ENCODE measurements at regions not wholly inside any gene's neighbourhood (a gene's known extent, or its start where the extent isn't known, plus 50 kb on each side); places are given as distances from the start of the nearest gene placed in this dataset.

GRCh38 chr13:34545461-34545860, 396.6 kb upstream of the NBEA start:
- H3K4me1 Mint-ChIP-seq, result no peaks in the 10 kb centered on the region
- no peak overlapping the region for H3K27ac ChIP-seq (ENCODE audit: low read depth in 1 of 2, low read length in 2 of 2)
- no peaks in the 10 kb centered on the region for H3K27me3 Mint-ChIP-seq (ENCODE audit: low read depth in 3 of 3)
- no peaks in the 10 kb centered on the region for H3K4me1 ChIP-seq (ENCODE audit: control insufficient read depth in 1 of 2, insufficient read depth in 2 of 2, low read length in 2 of 2)
- H3K9ac ChIP-seq (ENCODE audit: insufficient read depth, low read length, poor library complexity, severe bottlenecking), result no peak overlapping the region
- no peak overlapping the region for H3K4me2 ChIP-seq (replicated peaks; ENCODE audit: extremely low read depth, low read length, poor library complexity, severe bottlenecking)
- H3K27me3 ChIP-seq (ENCODE audit: control insufficient read depth in 2 of 2, insufficient read depth in 2 of 2, low read length in 2 of 2), result no peaks in the 10 kb centered on the region
- no CpG with 5 or more reads among the region's 2 CpGs for WGBS (ENCODE audit: insufficient coverage)
- no peak overlapping the region for H3K4me3 Mint-ChIP-seq
- H3K79me2 ChIP-seq (ENCODE audit: insufficient read depth, low read length), result no peaks in the 10 kb centered on the region
- no peak for TF ChIP-seq CTCF (IDR thresholded peaks at IDR 0.05)
- DNase-seq, result no peak
- H2AFZ ChIP-seq (ENCODE audit: insufficient read depth, low read depth, low read length, poor library complexity, severe bottlenecking), result no peak overlapping the region
- H3K9me3 Mint-ChIP-seq, result peaks cover 0 to 16% (median 8%) of the 10 kb centered on the region in 7 donors
- H3K9me3 ChIP-seq (replicated peaks in 1 of 2; ENCODE audit: control insufficient read depth in 1 of 2, insufficient read depth in 1 of 2, low read length in 2 of 2), result peaks cover 0 to 18% of the 10 kb centered on the region in 2 donors
- H4K20me1 ChIP-seq (ENCODE audit: insufficient read depth, low read length), result no peaks in the 10 kb centered on the region
- no peak overlapping the region for H3K27ac Mint-ChIP-seq
- intact Hi-C loops (cut with micrococcal nuclease), result no loop called here
- no peak overlapping the region for H3K4me3 ChIP-seq (replicated peaks in 1 of 3; ENCODE audit: low read depth in 2 of 3, low read length in 3 of 3)
- H3K36me3 ChIP-seq (replicated peaks in 1 of 2; ENCODE audit: control insufficient read depth in 1 of 2, insufficient read depth in 2 of 2, low read length in 2 of 2), result no peaks in the 10 kb centered on the region
- no peaks in the 10 kb centered on the region for H3K36me3 Mint-ChIP-seq

DNA sequence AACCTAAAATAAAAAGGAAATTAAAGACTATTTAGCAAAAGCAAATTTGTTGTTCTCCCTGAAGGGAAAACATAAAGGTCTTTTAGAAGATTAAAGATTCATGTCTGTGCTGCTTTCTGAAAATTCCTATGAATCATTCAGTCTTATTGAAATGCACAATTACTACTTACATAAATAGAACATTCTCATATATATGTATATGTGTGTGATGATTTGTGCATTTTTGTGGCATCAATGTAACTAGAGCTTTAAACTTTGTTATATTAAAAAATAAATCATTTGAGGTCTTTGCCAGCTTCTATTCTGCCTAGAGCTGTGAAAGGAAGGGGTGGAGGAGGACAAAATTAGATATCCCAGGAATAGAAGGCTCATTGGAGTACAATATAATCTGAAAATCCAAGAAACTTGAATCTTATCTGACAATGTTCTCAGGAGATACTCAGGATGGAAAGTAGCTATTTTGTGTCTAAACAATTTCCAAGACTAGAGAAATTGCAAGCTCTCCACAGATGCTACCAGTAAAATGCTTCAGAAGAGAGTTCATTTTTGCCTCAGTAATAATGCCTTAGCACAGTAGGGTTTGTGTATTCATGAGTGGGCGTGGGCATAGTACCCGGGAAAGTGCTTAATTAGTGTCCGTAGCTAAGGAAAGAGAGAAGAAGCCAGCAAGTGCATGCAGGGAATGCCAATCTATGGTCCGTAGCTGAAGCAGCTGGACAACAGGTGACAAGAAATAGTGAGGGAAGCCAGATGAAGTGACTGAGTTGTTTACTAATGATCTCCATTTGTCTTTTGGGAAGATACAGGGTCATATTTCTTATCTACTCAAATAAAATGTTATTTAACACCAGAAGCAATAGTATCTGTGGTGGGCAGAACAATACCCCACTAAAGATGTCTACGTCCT, 395.5 kb upstream of the NBEA start:
- 66% methylated on average over 4 of the region's 5 CpGs for WGBS (ENCODE audit: insufficient coverage)
- Histone ChIP-seq H3K79me2 (ENCODE audit: insufficient read depth, low read length) (no peaks in the 10 kb centered on the region), H3K4me3 (replicated peaks in 1 of 3; ENCODE audit: low read depth in 2 of 3, low read length in 3 of 3) (no peak overlapping the region), H4K20me1 (ENCODE audit: insufficient read depth, low read length) (no peaks in the 10 kb centered on the region), H3K9ac (ENCODE audit: insufficient read depth, low read length, poor library complexity, severe bottlenecking) (no peak overlapping the region), H3K9me3 (replicated peaks in 1 of 2; ENCODE audit: control insufficient read depth in 1 of 2, insufficient read depth in 1 of 2, low read length in 2 of 2) (peaks cover 1 to 22% of the 10 kb centered on the region in 2 donors), H3K36me3 (replicated peaks in 1 of 2; ENCODE audit: control insufficient read depth in 1 of 2, insufficient read depth in 2 of 2, low read length in 2 of 2) (no peaks in the 10 kb centered on the region), H3K4me2 (replicated peaks; ENCODE audit: extremely low read depth, low read length, poor library complexity, severe bottlenecking) (no peak overlapping the region), H3K27me3 (ENCODE audit: control insufficient read depth in 2 of 2, insufficient read depth in 2 of 2, low read length in 2 of 2) (no peaks in the 10 kb centered on the region), H3K27ac (ENCODE audit: low read depth in 1 of 2, low read length in 2 of 2) (no peak overlapping the region), H3K4me1 (ENCODE audit: control insufficient read depth in 1 of 2, insufficient read depth in 2 of 2, low read length in 2 of 2) (no peaks in the 10 kb centered on the region), H2AFZ (ENCODE audit: insufficient read depth, low read depth, low read length, poor library complexity, severe bottlenecking) (no peak overlapping the region)
- intact Hi-C loops (cut with micrococcal nuclease), result no loop called here
- H3K27ac Mint-ChIP-seq, result no peak overlapping the region
- no peak for TF ChIP-seq CTCF (IDR thresholded peaks at IDR 0.05)
- H3K36me3 Mint-ChIP-seq, result no peaks in the 10 kb centered on the region
- no peaks in the 10 kb centered on the region for H3K27me3 Mint-ChIP-seq (ENCODE audit: low read depth in 3 of 3)
- no peaks in the 10 kb centered on the region for H3K4me1 Mint-ChIP-seq
- peaks cover 0 to 16% (median 8%) of the 10 kb centered on the region in 7 donors for H3K9me3 Mint-ChIP-seq
- H3K4me3 Mint-ChIP-seq, result no peak overlapping the region
- DNase-seq, result no peak
